GM18873 (cell line): ENCODE measurements at regions not wholly inside any gene's neighbourhood (a gene's known extent, or its start where the extent isn't known, plus 50 kb on each side); places are given as distances from the start of the nearest gene placed in this dataset.
"Not testable (repeated sequence)": the region's sequence is repeated elsewhere in the genome, so short reads cannot be mapped to it uniquely, and the experiment has no call there.

Source experiments
- ATAC-seq: cut with Tn5 transposase; IDR thresholded peaks from one replicate; pipeline ENCODE4 v1.9.1; 2021; ENCODE audit warnings: mild to moderate bottlenecking, moderate library complexity, moderate number of reproducible peaks; ENCODE audit not compliant: unreplicated experiment, low FRiP score

DNA sequence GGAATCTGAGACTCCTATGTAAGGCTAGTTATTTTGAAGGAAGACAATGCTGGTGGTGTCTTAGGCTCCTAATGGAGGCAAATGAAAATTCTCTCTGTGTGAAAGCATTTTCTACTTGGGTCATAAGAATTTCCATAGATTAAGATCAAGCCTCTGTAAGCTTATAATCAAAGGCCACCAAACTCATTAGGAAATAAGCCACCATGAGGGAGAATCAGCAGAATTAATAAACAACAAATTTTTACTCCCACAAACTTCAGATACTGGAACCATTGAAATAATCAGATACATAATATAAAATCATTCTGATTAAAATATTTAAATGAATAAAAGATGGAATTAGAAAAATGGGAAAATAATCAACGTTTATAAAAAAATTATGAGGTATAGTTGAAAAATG, 178.7 kb downstream of the NPIPA8 start:
- ATAC-seq = not testable (repeated sequence)

DNA sequence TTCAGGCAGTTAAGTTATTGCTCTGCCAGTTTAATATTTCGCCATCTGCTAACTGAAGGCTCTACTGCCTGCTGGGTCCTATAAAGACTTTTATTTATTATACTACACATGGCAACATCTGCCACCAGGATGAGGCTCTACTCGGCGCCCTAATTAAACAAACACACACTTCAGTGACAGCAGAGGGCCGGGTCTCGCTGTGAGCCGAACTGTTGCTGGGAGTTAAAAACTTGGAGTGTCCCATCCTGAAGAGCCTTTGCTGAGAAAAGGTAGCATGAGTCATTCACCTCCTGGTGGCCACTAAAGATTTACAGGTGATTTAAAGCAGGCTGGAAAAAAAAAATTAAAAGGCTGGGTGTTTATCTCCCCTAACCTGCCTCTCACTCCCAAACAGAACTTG, 183.7 kb downstream of the NPIPA8 start:
- ATAC-seq = not testable (repeated sequence)

DNA sequence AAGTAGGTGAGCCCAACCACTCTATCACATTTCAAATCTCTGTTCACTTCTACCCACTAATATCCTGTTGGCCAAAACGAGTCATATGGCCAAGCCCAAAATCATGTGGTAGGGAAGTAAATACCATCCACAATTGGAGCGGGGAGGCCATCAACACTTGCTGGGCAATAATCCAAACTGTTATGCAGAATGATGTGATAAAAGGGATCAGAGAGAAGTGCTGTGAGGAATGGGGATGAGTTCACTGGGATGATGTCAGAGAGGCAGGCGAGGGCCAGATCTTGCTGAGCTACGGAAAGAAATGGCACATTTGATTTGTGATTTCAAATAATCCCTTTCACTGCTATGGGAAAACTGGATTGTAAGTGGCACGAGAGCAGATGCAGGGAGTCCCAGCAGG, 188.4 kb downstream of the NPIPA8 start:
- ATAC-seq = not testable (repeated sequence)

DNA sequence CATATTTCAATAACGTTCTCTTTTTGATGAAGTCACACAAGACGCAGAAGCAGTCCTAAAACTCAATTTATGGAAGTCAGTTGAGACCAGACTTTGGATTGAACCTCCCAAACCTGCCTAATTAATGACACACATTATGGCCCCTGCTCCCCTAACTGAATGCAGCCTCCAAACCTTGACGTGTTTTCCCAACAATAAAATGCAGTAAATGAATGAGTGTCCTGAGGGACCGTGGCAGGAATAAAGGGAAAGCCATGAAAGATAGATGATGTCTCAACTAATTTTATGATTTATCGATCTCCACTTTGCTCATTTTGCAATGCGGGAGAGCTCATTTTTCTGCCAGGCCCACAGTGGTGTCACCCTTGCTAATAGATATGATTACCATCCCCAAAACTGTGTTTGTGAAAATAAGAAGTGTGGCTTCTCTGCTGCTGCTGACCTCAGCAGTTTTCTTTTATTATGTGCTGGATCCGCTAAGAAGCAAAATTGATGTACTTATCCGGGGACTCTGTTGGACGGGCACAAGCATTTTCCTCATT, 189.9 kb downstream of the NPIPA8 start:
- ATAC-seq = not testable (repeated sequence)

DNA sequence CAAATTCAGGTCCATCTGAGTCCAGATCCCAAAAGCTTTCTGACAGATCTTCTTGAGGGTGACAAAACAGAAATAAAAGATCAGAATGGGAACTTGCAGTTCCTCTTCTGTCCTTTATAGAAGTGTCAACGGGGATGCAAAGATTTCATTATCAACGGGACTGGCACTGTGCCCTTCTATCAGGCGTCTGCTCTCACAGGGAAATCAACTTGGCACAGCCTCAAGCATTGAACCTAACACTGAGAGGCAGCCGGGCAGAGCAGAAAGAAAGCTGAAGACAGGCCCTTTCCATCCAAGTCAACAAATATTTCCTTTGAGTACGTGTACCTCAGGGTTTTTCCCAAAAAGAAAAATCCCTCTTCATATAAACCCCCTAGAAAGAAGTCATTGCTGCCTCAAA, 194.5 kb downstream of the NPIPA8 start:
- not testable (repeated sequence) for ATAC-seq

DNA sequence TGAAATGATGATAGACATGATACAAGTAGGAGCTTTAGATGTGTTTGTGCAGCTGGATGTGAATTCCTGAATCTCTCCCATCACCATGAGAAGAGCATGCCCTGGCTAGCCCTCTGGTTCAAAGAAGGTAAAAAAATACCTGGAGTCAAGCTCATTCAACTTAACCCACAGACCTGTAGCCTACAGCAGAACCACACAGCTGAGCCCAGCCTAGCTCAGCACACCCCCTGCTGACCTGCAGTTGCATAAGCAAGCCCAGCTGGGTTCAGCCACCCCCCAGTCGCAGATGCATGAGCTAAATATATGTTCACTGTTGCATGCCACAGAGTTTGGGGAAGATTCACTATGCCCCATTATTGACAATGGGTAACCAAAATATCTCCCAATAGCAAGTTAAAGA, 200.2 kb downstream of the NPIPA8 start:
- not testable (repeated sequence) for ATAC-seq

DNA sequence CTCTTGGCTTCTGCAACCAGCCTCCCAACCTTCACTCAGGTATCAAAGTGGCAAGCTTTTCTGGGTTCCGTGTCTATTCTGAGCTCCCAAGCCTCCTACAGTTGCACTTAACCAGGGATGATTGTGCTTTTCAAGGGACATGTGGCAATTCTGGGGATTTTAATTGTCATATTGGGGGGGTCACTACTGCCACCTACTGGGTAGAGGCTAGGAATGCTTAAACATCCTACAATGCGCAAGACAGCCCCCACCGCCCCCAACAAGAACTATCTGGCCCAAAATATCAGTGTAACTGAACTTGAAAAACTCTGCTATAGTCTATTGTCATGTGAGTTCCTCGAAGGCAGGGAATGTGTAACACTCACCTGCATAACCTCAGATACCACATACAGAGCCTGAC, 201.5 kb downstream of the NPIPA8 start:
- ATAC-seq = not testable (repeated sequence)

DNA sequence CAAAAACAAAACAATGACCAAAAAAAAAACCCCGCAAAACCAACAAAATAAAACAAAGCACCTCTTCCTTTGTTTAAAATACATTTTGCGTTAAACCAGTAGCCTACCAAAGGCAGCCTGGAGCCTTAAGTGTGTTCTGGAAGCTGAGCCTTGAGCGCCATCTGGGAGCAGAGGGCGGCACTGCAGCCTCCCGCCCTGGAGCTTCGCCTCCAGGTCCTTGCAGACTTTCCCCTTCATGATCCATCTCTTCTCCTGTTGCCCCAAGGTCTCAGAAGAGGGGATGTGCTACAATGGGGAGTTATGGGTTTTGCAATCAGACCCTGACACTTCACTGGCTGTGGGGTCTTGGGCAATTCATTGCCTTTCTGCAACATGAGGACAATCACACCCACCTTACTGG, 204.9 kb downstream of the NPIPA8 start:
- not testable (repeated sequence) for ATAC-seq

DNA sequence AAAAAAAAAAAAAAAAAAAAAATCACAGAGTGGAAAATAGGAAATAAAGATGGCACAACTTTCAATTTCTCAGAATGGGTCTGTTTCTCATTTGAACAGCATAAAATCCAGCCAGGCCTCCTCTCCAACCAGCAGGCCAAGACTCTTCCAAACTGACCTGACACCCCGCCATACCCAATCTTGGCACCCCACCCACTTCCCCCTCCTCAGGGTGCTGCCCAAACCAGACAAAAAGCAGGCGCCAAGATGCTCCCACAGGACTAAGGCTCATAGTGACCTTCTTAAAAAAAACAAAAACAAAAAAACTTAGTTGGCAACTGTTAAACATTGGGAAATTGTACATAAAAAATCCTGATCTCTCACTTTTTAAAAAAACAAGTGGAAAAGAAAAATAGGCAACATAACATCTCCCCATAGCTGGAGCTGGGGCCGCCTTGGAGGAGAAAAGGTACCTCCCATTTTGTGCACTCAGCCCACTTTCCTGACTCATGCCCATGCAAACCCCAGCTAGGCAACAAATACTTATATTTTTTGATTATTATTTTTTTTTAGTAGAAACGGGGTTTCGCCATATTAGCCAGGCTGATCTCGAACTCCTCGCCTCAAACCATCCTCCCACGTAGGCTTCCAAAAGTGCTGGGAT, 205.9 kb downstream of the NPIPA8 start:
- not testable (repeated sequence) for ATAC-seq

DNA sequence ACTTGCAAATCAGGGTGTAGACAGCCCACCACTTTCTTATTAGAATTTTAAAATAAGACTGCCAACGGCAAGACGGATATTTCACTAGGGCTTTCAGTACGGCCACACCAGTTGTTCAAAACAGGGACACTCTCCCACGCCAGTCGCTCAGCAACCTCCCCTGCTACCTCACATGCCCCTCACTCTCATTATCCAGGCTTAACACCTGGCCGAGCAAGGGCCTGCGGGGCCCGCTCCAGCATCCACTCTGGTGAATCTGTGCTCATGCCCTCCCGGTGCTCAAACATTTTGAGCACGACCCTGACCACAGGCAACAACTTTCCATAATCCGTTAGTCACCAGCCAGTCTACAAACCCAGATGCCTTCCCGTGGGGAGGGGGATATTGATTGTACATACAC, 209.5 kb downstream of the NPIPA8 start:
- not testable (repeated sequence) for ATAC-seq

DNA sequence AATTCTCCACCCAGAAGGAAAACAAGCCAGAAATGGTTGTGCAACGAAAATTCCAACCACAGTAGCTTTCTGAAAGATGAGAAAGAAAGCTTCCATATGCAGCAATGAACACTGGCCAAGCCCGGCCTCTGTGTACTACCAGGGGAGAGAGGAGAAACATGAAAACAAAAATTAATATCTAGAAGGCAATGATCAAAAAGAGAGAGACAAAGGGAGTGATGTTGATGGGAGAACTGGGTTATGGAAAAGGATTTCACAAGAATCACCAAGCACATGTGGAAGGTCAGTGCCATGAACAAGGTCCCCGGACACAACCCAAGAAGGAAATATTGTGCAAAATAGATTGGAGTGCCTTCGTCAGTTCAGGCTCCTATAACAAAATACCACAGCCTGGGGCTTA, 217.4 kb downstream of the NPIPA8 start:
- ATAC-seq = not testable (repeated sequence)

DNA sequence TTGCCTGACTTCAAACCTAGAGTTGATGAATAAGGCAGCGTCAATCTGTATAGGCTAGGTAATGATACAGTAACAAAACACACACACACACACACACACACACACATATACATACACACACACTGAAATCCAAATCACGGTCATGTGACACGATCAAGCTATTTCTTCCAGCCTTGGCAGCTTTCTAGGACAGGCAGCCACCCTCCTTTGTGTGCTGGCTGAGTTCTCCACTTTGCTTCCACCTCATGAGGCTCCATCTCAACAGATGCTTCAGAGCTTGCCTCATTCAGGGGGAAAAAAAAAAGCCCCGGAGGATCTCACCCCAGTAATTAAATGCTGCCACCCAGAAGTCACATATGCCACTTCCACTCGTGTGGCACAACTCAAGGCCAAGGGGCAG, 217.9 kb downstream of the NPIPA8 start:
- not testable (repeated sequence) for ATAC-seq

DNA sequence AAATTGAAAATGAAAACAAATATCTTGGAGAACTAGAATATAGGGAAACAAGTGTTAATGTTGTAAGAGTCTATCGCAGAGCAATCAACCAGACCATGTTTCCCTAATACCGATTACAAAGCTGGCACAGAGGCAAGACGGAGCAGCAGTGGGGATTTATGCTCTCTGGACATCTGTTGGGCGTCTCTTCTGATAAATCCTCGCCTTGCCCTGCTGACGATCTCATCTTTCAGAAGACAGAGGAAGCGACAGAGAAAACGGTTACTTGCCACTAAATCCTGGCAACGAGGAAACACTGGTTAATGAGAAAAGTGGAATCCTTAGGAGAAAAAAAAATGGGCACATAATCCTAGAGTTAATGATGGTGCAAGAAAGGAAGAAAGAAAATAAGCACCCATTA, 218.5 kb downstream of the NPIPA8 start:
- not testable (repeated sequence) for ATAC-seq

DNA sequence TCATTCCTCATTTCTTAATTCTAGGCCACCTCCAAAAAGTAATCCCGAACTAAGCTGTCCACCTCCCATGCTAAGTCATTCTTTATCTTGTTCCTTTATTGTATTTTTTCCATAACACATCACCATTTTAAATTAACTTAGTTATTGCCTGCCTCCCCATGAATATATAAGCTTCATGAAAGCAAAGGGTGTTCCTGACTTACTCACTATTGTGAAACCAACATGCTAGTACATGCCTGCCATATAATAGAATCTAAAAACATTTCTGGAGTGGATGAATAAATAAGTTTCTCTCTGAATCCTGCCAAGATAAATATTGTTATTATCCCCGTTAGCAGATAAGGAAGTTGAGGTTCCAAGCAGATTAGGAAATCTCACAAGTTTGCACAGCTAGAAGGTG, 232.1 kb downstream of the NPIPA8 start:
- not testable (repeated sequence) for ATAC-seq

DNA sequence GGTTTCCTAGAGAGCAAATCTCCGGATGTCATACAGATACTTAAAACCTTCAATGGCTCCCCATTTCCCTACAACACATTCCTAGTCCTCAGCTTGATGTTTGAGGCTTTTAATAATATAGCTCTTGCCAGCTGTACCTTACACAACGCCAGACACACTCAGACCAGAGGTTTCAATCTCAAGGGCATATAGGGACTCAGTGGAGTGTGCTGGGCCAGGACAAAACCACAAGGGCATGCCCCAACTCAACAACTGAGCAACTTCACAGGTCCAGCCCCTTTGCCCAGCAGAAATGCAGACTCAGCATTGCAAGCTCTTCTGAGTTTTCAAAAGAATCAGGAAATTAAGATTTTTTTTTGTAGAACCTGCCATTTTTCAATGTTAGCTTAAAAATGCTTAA, 235.5 kb downstream of the NPIPA8 start:
- ATAC-seq = not testable (repeated sequence)

DNA sequence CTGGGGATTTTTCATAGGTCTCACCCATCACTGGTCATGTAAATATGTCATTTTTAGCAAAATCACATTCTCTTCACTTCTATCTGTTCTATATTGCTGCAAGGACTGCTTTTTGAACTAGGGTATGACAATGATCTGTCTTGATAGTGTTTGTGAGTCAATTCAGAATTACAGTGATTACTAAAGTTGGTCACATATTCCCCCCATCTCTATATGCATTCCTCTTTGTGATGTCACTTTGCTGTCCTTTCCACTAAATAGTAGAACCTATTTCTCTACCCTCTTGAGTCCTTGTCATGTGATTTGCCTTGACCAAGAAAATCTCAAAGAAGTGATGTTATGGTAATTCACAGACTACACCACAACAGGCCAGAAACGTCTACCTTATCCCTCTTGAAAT, 243.9 kb downstream of the NPIPA8 start:
- not testable (repeated sequence) for ATAC-seq

DNA sequence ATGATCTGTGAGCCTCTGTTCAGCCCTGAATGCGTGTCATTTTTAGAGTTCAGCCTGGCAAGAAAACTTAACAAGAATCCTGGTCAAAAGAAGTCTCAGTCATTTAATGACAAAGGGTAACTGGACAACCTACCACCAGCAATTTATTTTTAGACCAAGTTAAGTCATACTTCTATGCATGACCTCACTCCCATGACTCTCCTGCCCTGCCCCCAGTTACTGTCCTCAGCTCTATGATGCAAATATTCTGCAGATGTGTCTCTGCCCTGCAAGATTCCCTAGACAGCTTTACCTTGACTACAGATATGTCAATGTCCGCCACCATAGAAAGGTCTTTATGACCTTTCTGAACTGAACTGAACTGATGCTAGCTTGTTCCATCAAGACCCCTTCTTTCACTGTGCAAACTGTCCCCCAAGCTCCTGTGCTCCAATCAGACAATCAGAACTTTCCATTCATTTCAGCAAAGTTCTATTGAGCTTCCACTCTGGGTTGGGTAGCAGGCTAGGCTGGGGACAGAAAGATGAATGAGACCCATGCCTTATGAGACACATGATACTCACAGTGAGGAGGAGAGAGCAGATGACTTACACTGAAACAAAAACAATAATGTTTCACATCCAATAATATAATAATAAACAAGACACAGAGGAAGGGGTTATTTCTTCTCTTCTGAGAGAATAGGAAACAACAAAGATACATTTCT, 255.7 kb downstream of the NPIPA8 start:
- not testable (repeated sequence) for ATAC-seq

DNA sequence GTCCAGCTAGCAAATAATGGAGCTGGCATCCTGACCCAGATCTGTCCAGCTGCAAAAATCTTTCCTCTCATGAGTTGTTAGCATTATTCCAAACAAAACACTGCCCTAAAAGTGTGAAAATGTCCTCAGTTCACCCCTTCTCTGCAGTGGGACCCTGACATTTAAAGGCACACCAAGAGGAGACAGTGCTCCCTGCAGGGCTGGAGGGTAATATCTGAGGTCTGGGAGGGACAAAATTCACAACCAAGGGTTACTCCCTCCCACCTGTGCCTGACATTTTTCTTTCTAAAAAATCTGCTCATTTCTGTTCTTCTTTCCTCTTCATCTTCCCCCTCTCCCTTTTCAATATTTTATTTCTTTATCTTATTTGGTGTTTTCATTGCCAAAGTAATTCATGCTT, 258.6 kb downstream of the NPIPA8 start:
- ATAC-seq = not testable (repeated sequence)

DNA sequence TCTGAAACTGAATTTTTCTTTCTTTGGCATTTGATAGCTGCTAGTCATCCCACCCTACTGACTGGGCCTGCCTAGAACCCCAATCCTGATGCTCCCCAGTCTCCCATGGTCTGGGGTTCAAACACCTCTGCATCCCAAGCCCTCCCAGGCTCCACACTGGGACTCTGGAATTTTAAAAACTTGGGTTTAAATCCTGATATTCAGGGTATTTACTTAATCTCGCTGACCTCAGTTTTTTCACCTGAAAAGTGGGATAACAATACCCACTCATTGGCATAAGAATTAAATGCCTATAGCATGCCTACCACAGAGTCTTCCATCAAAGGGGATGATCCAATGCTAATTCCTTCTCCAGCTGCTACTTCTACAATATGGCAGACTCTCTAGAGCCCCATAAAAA, 264.4 kb downstream of the NPIPA8 start:
- ATAC-seq = no peak

DNA sequence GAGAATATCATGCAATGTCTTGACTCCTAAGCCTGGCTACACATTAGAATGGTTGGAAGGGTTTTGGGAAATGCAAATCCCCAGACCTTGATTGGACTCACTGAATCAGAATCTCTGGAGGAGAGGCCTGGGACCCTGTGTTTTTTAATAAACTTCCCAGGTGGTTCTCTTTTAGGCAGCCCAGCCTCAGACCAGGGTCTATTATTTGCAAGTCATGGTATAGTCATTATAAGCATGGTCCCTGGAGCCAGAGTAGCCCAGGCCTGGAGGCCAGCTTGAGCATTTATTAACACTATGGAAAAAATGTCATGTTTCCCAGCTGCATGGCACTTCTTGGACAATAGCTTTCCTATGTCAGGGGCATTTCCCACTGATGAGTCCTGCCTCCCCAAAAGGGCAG, 266.9 kb downstream of the NPIPA8 start:
- ATAC-seq = no peak

DNA sequence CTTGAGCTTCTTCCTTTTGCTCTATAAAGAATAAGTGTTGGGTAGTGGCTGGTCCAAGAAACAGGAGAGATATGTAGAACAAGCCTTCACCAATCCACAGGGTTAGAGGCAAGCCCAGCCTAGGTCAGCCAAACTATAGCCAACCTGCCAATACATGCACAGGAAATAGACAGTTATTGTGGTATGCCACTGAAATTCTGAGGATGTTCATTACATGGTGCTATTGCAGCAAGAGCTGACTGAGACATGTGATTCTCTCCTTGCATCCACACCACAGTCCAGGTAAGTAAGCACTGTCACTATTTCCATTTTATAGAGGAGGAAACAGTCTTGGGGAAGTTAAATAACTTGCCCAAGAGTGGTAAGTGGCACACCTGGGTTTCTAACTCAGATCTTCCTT, 268.1 kb downstream of the NPIPA8 start:
- ATAC-seq = no peak

DNA sequence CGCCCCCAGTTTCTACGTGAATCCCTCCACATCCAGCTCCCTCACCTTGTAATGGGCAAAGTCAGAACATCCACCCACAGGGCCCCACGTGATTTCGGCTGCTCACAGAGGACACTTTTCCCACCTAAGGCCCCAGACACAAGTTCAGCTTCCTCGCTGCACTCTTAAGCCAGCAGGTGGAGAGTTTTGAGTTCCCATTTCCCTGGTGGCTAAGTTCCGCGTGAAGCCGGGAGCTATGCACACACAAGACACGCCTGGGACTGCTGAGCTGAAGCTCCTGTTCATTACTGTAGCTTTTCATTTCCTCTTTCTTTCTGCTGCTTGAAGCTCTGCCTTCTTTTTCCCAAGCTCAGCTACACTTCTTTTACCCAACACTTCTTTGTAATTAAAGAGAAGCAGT, 273.8 kb downstream of the NPIPA8 start:
- ATAC-seq = no peak
